ENCODE measurements at regions not wholly inside any gene's neighbourhood (a gene's known extent, or its start where the extent isn't known, plus 50 kb on each side); places are given as distances from the start of the nearest gene placed in this dataset.

- no peaks in the 10 kb centered on the region for H3K27me3 ChIP-seq (ENCODE audit: control insufficient read depth in 1 of 2, insufficient read depth in 2 of 2, low read length in 2 of 2)
- H3K9me3 ChIP-seq (ENCODE audit: low read length) = no peaks in the 10 kb centered on the region
- H3K27ac ChIP-seq (ENCODE audit: low read depth, low read length) = no peak overlapping the region
- H3K4me1 ChIP-seq (ENCODE audit: insufficient read depth, low read length) = no peaks in the 10 kb centered on the region
- no peak overlapping the region for H3K9ac ChIP-seq (ENCODE audit: low read length)
- H3K4me3 ChIP-seq (ENCODE audit: low read depth in 1 of 2, low read length in 2 of 2) = no peak overlapping the region
- H3K36me3 ChIP-seq (ENCODE audit: insufficient read depth, low read length) = no peaks in the 10 kb centered on the region
Observed at GRCh38 chrX:4971646-4972045, 1257.0 kb downstream of the NLGN4X start.

GRCh38 chrX:4964112-4964511, 1250.7 kb upstream of the PRKX start:
- Histone ChIP-seq H3K9ac (ENCODE audit: low read length) (no peak overlapping the region), H3K9me3 (ENCODE audit: low read length) (no peaks in the 10 kb centered on the region), H3K27me3 (ENCODE audit: control insufficient read depth in 1 of 2, insufficient read depth in 2 of 2, low read length in 2 of 2) (no peaks in the 10 kb centered on the region), H3K4me3 (ENCODE audit: low read depth in 1 of 2, low read length in 2 of 2) (no peak overlapping the region), H3K4me1 (ENCODE audit: insufficient read depth, low read length) (no peaks in the 10 kb centered on the region), H3K36me3 (ENCODE audit: insufficient read depth, low read length) (no peaks in the 10 kb centered on the region), H3K27ac (ENCODE audit: low read depth, low read length) (no peak overlapping the region)

- no peak overlapping the region for H3K4me3 ChIP-seq (ENCODE audit: low read depth in 1 of 2, low read length in 2 of 2)
- H3K36me3 ChIP-seq (ENCODE audit: insufficient read depth, low read length) = no peaks in the 10 kb centered on the region
- no peak overlapping the region for H3K27ac ChIP-seq (ENCODE audit: low read depth, low read length)
- H3K4me1 ChIP-seq (ENCODE audit: insufficient read depth, low read length) = no peaks in the 10 kb centered on the region
- no peak overlapping the region for H3K9ac ChIP-seq (ENCODE audit: low read length)
- H3K27me3 ChIP-seq (ENCODE audit: control insufficient read depth in 1 of 2, insufficient read depth in 2 of 2, low read length in 2 of 2) = no peaks in the 10 kb centered on the region
- no peaks in the 10 kb centered on the region for H3K9me3 ChIP-seq (ENCODE audit: low read length)
Observed at GRCh38 chrX:4963432-4963831, 1250.0 kb upstream of the PRKX start.

GRCh38 chrX:4944767-4945166, 1231.3 kb upstream of the PRKX start:
- no peaks in the 10 kb centered on the region for H3K9me3 ChIP-seq (ENCODE audit: low read length)
- no peaks in the 10 kb centered on the region for H3K4me1 ChIP-seq (ENCODE audit: insufficient read depth, low read length)
- no peak overlapping the region for H3K27ac ChIP-seq (ENCODE audit: low read depth, low read length)
- no peaks in the 10 kb centered on the region for H3K36me3 ChIP-seq (ENCODE audit: insufficient read depth, low read length)
- no peak overlapping the region for H3K9ac ChIP-seq (ENCODE audit: low read length)
- no peak overlapping the region for H3K4me3 ChIP-seq (ENCODE audit: low read depth in 1 of 2, low read length in 2 of 2)
- no peaks in the 10 kb centered on the region for H3K27me3 ChIP-seq (ENCODE audit: control insufficient read depth in 1 of 2, insufficient read depth in 2 of 2, low read length in 2 of 2)

- H3K4me1 ChIP-seq (ENCODE audit: insufficient read depth, low read length) = no peaks in the 10 kb centered on the region
- H3K36me3 ChIP-seq (ENCODE audit: insufficient read depth, low read length) = no peaks in the 10 kb centered on the region
- no peak overlapping the region for H3K4me3 ChIP-seq (ENCODE audit: low read depth in 1 of 2, low read length in 2 of 2)
- H3K9me3 ChIP-seq (ENCODE audit: low read length) = no peaks in the 10 kb centered on the region
- no peak overlapping the region for H3K9ac ChIP-seq (ENCODE audit: low read length)
- H3K27ac ChIP-seq (ENCODE audit: low read depth, low read length) = no peak overlapping the region
- no peaks in the 10 kb centered on the region for H3K27me3 ChIP-seq (ENCODE audit: control insufficient read depth in 1 of 2, insufficient read depth in 2 of 2, low read length in 2 of 2)
Observed at GRCh38 chrX:4936315-4936714, 1222.9 kb upstream of the PRKX start.

GRCh38 chrX:4935846-4936245, 1222.4 kb upstream of the PRKX start:
- Histone ChIP-seq H3K36me3 (ENCODE audit: insufficient read depth, low read length) (no peaks in the 10 kb centered on the region), H3K9me3 (ENCODE audit: low read length) (no peaks in the 10 kb centered on the region), H3K4me1 (ENCODE audit: insufficient read depth, low read length) (no peaks in the 10 kb centered on the region), H3K27ac (ENCODE audit: low read depth, low read length) (no peak overlapping the region), H3K27me3 (ENCODE audit: control insufficient read depth in 1 of 2, insufficient read depth in 2 of 2, low read length in 2 of 2) (no peaks in the 10 kb centered on the region), H3K9ac (ENCODE audit: low read length) (no peak overlapping the region), H3K4me3 (ENCODE audit: low read depth in 1 of 2, low read length in 2 of 2) (no peak overlapping the region)

GRCh38 chrX:4935401-4935800, 1222.0 kb upstream of the PRKX start:
- no peak overlapping the region for H3K27ac ChIP-seq (ENCODE audit: low read depth, low read length)
- no peaks in the 10 kb centered on the region for H3K4me1 ChIP-seq (ENCODE audit: insufficient read depth, low read length)

GRCh38 chrX:4932790-4933189, 1219.3 kb upstream of the PRKX start:
- Histone ChIP-seq H3K36me3 (ENCODE audit: insufficient read depth, low read length) (no peaks in the 10 kb centered on the region), H3K27ac (ENCODE audit: low read depth, low read length) (no peak overlapping the region), H3K27me3 (ENCODE audit: control insufficient read depth in 1 of 2, insufficient read depth in 2 of 2, low read length in 2 of 2) (no peaks in the 10 kb centered on the region), H3K4me1 (ENCODE audit: insufficient read depth, low read length) (no peaks in the 10 kb centered on the region), H3K9ac (ENCODE audit: low read length) (no peak overlapping the region), H3K4me3 (ENCODE audit: low read depth in 1 of 2, low read length in 2 of 2) (no peak overlapping the region), H3K9me3 (ENCODE audit: low read length) (no peaks in the 10 kb centered on the region)

More at GRCh38 chrX:4935401-4935800, 1222.0 kb upstream of the PRKX start:
- Histone ChIP-seq H3K36me3 (ENCODE audit: insufficient read depth, low read length) (no peaks in the 10 kb centered on the region), H3K4me3 (ENCODE audit: low read depth in 1 of 2, low read length in 2 of 2) (no peak overlapping the region), H3K9me3 (ENCODE audit: low read length) (no peaks in the 10 kb centered on the region), H3K27me3 (ENCODE audit: control insufficient read depth in 1 of 2, insufficient read depth in 2 of 2, low read length in 2 of 2) (no peaks in the 10 kb centered on the region), H3K9ac (ENCODE audit: low read length) (no peak overlapping the region)

GRCh38 chrX:4930426-4930825, 1217.0 kb upstream of the PRKX start:
- no peaks in the 10 kb centered on the region for H3K36me3 ChIP-seq (ENCODE audit: insufficient read depth, low read length)
- H3K4me1 ChIP-seq (ENCODE audit: insufficient read depth, low read length) = no peaks in the 10 kb centered on the region
- no peaks in the 10 kb centered on the region for H3K9me3 ChIP-seq (ENCODE audit: low read length)
- H3K9ac ChIP-seq (ENCODE audit: low read length) = no peak overlapping the region
- H3K4me3 ChIP-seq (ENCODE audit: low read depth in 1 of 2, low read length in 2 of 2) = no peak overlapping the region
- H3K27me3 ChIP-seq (ENCODE audit: control insufficient read depth in 1 of 2, insufficient read depth in 2 of 2, low read length in 2 of 2) = no peaks in the 10 kb centered on the region
- no peak overlapping the region for H3K27ac ChIP-seq (ENCODE audit: low read depth, low read length)

- no peak overlapping the region for H3K4me3 ChIP-seq (ENCODE audit: low read depth in 1 of 2, low read length in 2 of 2)
- no peaks in the 10 kb centered on the region for H3K9me3 ChIP-seq (ENCODE audit: low read length)
- H3K36me3 ChIP-seq (ENCODE audit: insufficient read depth, low read length) = no peaks in the 10 kb centered on the region
- H3K27ac ChIP-seq (ENCODE audit: low read depth, low read length) = no peak overlapping the region
- no peak overlapping the region for H3K9ac ChIP-seq (ENCODE audit: low read length)
- H3K27me3 ChIP-seq (ENCODE audit: control insufficient read depth in 1 of 2, insufficient read depth in 2 of 2, low read length in 2 of 2) = no peaks in the 10 kb centered on the region
- no peaks in the 10 kb centered on the region for H3K4me1 ChIP-seq (ENCODE audit: insufficient read depth, low read length)
Observed at GRCh38 chrX:4925911-4926310, 1212.5 kb upstream of the PRKX start.

- Histone ChIP-seq H3K27ac (ENCODE audit: low read depth, low read length) (no peak overlapping the region), H3K4me1 (ENCODE audit: insufficient read depth, low read length) (no peaks in the 10 kb centered on the region), H3K27me3 (ENCODE audit: control insufficient read depth in 1 of 2, insufficient read depth in 2 of 2, low read length in 2 of 2) (no peaks in the 10 kb centered on the region), H3K36me3 (ENCODE audit: insufficient read depth, low read length) (no peaks in the 10 kb centered on the region), H3K9me3 (ENCODE audit: low read length) (no peaks in the 10 kb centered on the region), H3K9ac (ENCODE audit: low read length) (no peak overlapping the region), H3K4me3 (ENCODE audit: low read depth in 1 of 2, low read length in 2 of 2) (no peak overlapping the region)
Observed at GRCh38 chrX:4909348-4909747, 1195.9 kb upstream of the PRKX start.

- Histone ChIP-seq H3K4me3 (ENCODE audit: low read depth in 1 of 2, low read length in 2 of 2) (no peak overlapping the region), H3K27me3 (ENCODE audit: control insufficient read depth in 1 of 2, insufficient read depth in 2 of 2, low read length in 2 of 2) (no peaks in the 10 kb centered on the region), H3K27ac (ENCODE audit: low read depth, low read length) (no peak overlapping the region), H3K36me3 (ENCODE audit: insufficient read depth, low read length) (no peaks in the 10 kb centered on the region), H3K9me3 (ENCODE audit: low read length) (no peaks in the 10 kb centered on the region), H3K4me1 (ENCODE audit: insufficient read depth, low read length) (no peaks in the 10 kb centered on the region), H3K9ac (ENCODE audit: low read length) (no peak overlapping the region)
Observed at GRCh38 chrX:4905576-4905975, 1192.1 kb upstream of the PRKX start.
